Stomach (tissue), 8 donors: ENCODE measurements at regions not wholly inside any gene's neighbourhood (a gene's known extent, or its start where the extent isn't known, plus 50 kb on each side); places are given as distances from the start of the nearest gene placed in this dataset.

ENCODE experiments used
- DNase-seq, 2 donors: peaks; one replicate each; pipeline versions ENCODE4 v3.0.0 to v3.0.0-alpha.2; 2013 to 2019
- H3K27ac ChIP-seq, 5 donors: fragments of 200-600 bp in 4 of 5; sonication (generic) in 4 of 5; one replicate each; pipeline ENCODE4 v1.5.1; 2013 to 2019; ENCODE audit warnings: mild to moderate bottlenecking in 1 of 5, moderate library complexity in 1 of 5
- H3K27me3 ChIP-seq, 3 donors: fragments of 200-600 bp; sonication (generic); one replicate each; pipeline ENCODE4 v1.5.1; 2017 to 2019; ENCODE audit warnings: mixed run types in 1 of 3
- H3K36me3 ChIP-seq, 4 donors: fragments of 200-600 bp; sonication (generic); 1 replicate in 3 of 4; 2 replicates in 1 of 4; pipeline ENCODE4 v1.5.1; 2016 to 2019
- H3K4me1 ChIP-seq, 4 donors: fragments of 200-600 bp; sonication (generic); one replicate each; pipeline ENCODE4 v1.5.1; 2016 to 2019
- H3K4me3 ChIP-seq, 4 donors: fragments of 200-600 bp; sonication (generic) in 3 of 4; one replicate each; pipeline ENCODE4 v1.5.1; 2016 to 2019; ENCODE audit warnings: mild to moderate bottlenecking in 1 of 4
- H3K9me3 ChIP-seq, 4 donors: fragments of 200-600 bp; sonication (generic); one replicate each; pipeline ENCODE4 v1.5.1; 2016 to 2019
- EP300 ChIP-seq: sonication (generic); formaldehyde crosslinking; IDR thresholded peaks from one replicate; pipeline ENCODE4 v1.6.1; 2017; ENCODE audit warnings: antibody characterized with exemption
- POLR2A ChIP-seq, 4 donors: fragments of 450-650 bp; IDR thresholded peaks; one replicate each; pipeline ENCODE4 v1.6.1; 2016; ENCODE audit warnings: antibody characterized with exemption in 4 of 4, control low read depth in 2 of 4, mild to moderate bottlenecking in 1 of 4, moderate library complexity in 1 of 4
- POLR2AphosphoS5 ChIP-seq, 3 donors: sonication (generic); formaldehyde crosslinking; IDR thresholded peaks; one replicate each; pipeline ENCODE4 v1.6.1; 2016; ENCODE audit warnings: antibody characterized with exemption in 3 of 3
- WGBS, 5 donors: extraction: QIAGEN DNeasy Blood & Tissue Kit in 3 of 5; methylation state at CpG; one replicate each; pipeline versions ENCODE4 v1.1.5 to v1.1.7; 2013 to 2018; 5-methylcytosine and 5-hydroxymethylcytosine counted together
- intact Hi-C: fragments of 100-400 bp; cut with DNase I; formaldehyde crosslinking; loops from one replicate; pipeline ENCODE4 v1.15.1; 2023; ENCODE audit warnings: low total_unique reads
- TF ChIP-seq, protein P1 (sequence below), 7 experiments: fragments of 450-650 bp in 4 of 7; fragments of 200-600 bp in 3 of 7; sonication (generic) in 3 of 7; IDR thresholded peaks; one replicate each; pipeline ENCODE4 v1.5.1; 2016 to 2019; ENCODE audit warnings: antibody characterized with exemption in 7 of 7, control low read depth in 2 of 7, mild to moderate bottlenecking in 1 of 7
- donor health status: healthy with polysubstance abuse.
- donor health status: Bipolar disorder and iron deficiency.
- donor health status: healthy.

DNA sequence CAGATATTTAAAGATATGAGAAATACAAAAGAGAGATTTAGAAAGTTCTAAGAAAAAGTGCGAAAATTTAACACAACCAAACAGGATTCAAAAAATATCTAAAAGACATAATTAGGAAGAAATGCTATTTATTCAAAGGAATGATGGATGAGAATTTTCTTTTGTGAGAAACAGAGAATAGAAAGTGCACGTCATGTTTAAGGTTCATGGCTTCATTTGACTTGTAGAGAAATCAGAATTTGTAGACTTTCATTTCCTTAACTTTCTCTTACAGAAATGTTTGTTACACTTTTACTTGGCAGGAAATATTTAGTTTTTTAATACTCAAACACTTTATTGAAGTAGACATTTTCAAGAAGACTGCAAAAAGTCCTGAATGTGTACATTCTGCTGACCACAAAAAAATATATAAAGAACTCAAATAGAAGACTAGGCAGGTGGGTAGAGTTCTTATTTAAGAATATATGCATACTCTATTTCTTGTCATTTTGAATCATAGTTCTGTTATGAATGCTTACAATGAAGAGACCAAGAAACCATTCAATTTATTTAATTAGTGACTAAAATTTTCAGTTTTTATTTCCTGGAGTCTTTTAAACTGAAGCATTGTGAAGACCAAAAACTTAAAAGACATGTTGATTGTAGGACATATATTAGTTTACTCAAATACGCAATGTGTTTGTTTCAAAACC lies 710.5 kb upstream of the HS3ST5 start:
- Histone ChIP-seq H3K4me1 (no peaks in the 10 kb centered on the region), H3K9me3 (no peaks in the 10 kb centered on the region), H3K36me3 (no peaks in the 10 kb centered on the region), H3K27ac (no peak overlapping the region), H3K27me3 (no peaks in the 10 kb centered on the region), H3K4me3 (no peak overlapping the region)
- TF ChIP-seq, protein P1, sequence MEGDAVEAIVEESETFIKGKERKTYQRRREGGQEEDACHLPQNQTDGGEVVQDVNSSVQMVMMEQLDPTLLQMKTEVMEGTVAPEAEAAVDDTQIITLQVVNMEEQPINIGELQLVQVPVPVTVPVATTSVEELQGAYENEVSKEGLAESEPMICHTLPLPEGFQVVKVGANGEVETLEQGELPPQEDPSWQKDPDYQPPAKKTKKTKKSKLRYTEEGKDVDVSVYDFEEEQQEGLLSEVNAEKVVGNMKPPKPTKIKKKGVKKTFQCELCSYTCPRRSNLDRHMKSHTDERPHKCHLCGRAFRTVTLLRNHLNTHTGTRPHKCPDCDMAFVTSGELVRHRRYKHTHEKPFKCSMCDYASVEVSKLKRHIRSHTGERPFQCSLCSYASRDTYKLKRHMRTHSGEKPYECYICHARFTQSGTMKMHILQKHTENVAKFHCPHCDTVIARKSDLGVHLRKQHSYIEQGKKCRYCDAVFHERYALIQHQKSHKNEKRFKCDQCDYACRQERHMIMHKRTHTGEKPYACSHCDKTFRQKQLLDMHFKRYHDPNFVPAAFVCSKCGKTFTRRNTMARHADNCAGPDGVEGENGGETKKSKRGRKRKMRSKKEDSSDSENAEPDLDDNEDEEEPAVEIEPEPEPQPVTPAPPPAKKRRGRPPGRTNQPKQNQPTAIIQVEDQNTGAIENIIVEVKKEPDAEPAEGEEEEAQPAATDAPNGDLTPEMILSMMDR (IDR thresholded peaks at IDR 0.05), result no peak
- TF ChIP-seq POLR2AphosphoS5 (IDR thresholded peaks at IDR 0.05) (no peak), POLR2A (IDR thresholded peaks at IDR 0.05) (no peak), EP300 (no peak)
- 83 to 90% (median 87%) methylated on average over 3 of the region's 3 CpGs for WGBS, 5 donors
- no peak for DNase-seq
- intact Hi-C loops, result no loop called here

DNA sequence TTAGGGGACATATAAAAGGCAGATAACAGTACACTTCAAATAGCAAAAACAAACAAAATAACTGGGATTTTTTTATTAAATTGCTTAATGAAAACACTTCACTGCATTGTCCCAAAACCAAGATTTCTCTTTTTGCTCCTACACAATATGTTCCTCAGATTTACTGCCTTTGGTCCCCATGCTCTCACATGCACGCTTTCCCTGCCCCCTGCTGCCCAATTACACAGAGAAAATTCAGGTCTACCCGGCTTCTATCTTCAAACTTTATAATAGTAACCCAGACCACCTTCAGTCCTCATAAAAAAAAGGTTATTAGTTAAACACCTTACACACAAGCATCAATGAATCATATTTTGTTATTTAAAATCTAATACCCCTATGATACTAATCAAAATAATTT lies 673.8 kb upstream of the HS3ST5 start:
- TF ChIP-seq POLR2AphosphoS5 (IDR thresholded peaks at IDR 0.05), result no peak
- TF ChIP-seq, protein P1 (IDR thresholded peaks at IDR 0.05), result no peak
- no peak for TF ChIP-seq EP300
- TF ChIP-seq POLR2A (IDR thresholded peaks at IDR 0.05), result no peak
- no peak for DNase-seq
- H3K4me1 ChIP-seq, result no peaks in the 10 kb centered on the region
- H3K27ac ChIP-seq, result no peak overlapping the region
- H3K4me3 ChIP-seq, result no peak overlapping the region
- intact Hi-C loops, result no loop called here
- WGBS, 5 donors, result 54 to 77% (median 68%) methylated on average over 2 of the region's 2 CpGs
- H3K36me3 ChIP-seq, result no peaks in the 10 kb centered on the region
- no peaks in the 10 kb centered on the region for H3K27me3 ChIP-seq
- H3K9me3 ChIP-seq, result peaks cover 0 to 9% (median 7%) of the 10 kb centered on the region in 4 donors

DNA sequence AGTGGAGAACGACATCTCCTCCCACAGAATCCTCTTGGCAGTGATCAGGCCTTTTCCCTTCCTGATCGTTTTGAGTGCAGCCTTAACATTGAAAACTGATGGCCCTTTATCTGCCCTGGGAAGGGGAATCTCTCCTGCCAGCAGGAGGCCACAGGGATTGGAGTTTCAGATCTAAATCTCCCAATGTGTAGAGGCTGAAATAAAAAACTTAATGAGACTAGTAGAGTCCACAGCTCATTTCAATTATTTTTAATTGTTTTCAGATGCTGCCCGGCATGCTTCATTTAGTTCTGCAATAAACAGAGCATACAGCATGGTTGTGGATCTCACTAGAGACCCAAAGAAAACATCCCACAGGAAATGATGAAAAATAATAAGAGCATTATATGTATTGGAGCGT lies 662.2 kb upstream of the HS3ST5 start:
- H3K36me3 ChIP-seq, result no peaks in the 10 kb centered on the region
- H3K4me3 ChIP-seq, result no peak overlapping the region
- WGBS, 5 donors, result 38 to 63% (median 49%) methylated on average over 4 of the region's 4 CpGs
- intact Hi-C loops, result no loop called here
- no peak overlapping the region for H3K27ac ChIP-seq
- TF ChIP-seq POLR2A (IDR thresholded peaks at IDR 0.05), result no peak
- no peak for TF ChIP-seq EP300
- TF ChIP-seq, protein P1 (IDR thresholded peaks at IDR 0.05), result no peak
- TF ChIP-seq POLR2AphosphoS5 (IDR thresholded peaks at IDR 0.05), result no peak
- no peaks in the 10 kb centered on the region for H3K4me1 ChIP-seq
- peak in 1 of 2 donors; percentile 29 for DNase-seq
- no peaks in the 10 kb centered on the region for H3K9me3 ChIP-seq
- H3K27me3 ChIP-seq, result no peaks in the 10 kb centered on the region

DNA sequence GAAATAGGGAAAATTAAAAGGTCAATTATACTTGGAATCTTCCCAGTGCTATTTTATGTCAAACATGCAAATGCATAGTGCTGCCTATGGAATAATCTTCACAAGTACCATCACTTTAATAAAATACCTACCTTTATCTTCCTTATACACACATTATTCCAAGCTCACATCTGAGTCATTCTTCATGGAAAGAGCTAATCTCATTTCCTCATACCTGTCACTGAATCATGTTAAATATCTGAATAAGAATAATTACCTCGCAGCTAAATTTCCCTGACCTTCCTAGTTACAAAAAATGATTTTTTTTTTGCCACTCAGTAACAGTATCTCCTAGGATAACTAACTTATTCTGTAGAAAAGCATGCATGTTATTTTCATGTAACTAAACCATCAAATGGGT lies 661.4 kb upstream of the HS3ST5 start:
- no peaks in the 10 kb centered on the region for H3K9me3 ChIP-seq
- H3K4me1 ChIP-seq, result no peaks in the 10 kb centered on the region
- WGBS, 5 donors, result 22 to 40% (median 32%) methylated on average over 1 of the region's 1 CpG
- H3K27ac ChIP-seq, result no peak overlapping the region
- intact Hi-C loops, result no loop called here
- H3K4me3 ChIP-seq, result no peak overlapping the region
- no peaks in the 10 kb centered on the region for H3K36me3 ChIP-seq
- H3K27me3 ChIP-seq, result no peaks in the 10 kb centered on the region
- TF ChIP-seq POLR2AphosphoS5 (IDR thresholded peaks at IDR 0.05) (no peak), POLR2A (IDR thresholded peaks at IDR 0.05) (no peak)
- TF ChIP-seq, protein P1 (IDR thresholded peaks at IDR 0.05), result no peak
- DNase-seq, result peak in 1 of 2 donors; percentile 13
